Renal cortex interstitium (tissue), 11 donors: ENCODE measurements at regions not wholly inside any gene's neighbourhood (a gene's known extent, or its start where the extent isn't known, plus 50 kb on each side); places are given as distances from the start of the nearest gene placed in this dataset.
A peak's percentile ranks its signal among the peaks of the same experiment; 100 is the strongest.

Experiments used
- DNase-seq, 11 donors: peaks; one replicate each; pipeline ENCODE4 v3.0.0-alpha.2; 2013; ENCODE audit warnings: low read depth in 9 of 11, low spot score in 4 of 11; ENCODE audit errors: extremely low read depth in 1 of 11

DNA sequence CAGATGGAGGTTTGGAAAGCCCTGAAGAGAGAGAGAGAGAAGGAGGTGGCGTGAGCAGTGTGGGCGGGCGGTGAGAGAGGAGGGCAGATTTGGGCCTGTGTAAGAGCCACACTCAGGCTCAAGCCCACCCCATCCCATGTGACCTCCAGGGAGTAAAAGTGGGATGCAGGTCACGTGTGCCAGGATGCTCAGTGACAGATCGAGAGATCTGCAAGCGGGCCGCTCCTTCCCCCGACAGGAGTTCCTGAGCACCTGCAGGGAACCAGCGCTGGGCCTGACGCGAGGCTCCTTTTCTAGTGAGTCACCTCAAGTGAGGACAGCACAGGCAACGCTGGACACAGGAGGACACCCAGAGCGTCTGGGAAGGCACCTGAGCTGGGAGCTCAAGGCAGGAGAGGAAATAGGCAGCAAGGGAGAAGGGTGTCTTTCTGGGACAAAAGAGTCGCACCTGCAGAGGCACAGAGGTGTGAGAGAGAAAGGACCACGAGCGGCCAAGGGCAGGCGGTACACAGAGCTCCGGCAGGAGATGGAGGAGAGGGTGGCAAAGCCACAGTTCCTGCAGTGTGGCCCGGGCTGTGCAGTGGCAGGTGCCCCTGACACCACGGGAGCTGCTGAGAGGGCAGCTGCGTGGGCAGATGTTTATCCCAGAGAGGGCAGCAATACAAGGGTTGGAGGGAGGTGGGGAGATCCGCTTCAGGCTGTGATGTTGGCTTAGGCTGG lies 1294.8 kb downstream of the TBC1D22A start:
- DNase-seq = no peak

DNA sequence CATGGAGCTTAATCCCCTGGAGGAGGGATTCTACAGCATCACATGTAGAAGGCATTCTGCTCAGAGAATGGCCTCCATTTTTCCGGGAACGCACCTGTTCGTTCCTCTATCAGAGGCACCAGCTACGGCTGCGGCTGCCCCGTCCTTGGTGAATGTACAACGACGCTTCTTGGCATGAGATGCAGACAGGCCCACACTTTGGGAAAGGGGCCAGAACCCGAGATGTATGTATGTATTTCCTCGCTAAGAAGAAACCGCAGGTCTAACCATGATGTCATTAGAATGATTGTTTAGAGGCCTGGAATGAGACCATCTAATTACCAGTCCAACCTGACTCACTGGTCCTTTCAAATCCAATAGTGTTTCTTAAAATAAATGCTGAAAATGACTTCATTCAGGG lies 1293.4 kb downstream of the TBC1D22A start:
- no peak for DNase-seq

DNA sequence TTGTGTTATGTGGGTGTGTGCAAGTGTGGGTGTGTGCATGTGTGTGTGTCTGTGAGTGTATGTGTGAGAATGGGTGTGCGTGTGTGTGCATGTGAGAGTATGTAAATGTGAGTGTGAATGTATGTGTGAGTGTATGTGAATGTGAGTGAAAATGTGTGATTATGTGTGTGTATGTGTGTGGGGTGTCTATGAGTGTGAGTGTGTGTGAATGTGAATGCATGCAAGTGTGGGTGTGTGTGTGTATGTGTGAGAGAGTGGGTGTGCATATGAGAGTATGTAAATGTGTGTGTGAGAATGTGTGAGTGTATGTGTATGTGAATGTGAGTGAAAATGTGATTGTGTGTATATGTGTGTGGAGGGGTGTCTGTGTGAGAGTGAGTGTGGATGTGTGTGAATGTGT lies 1292.7 kb downstream of the TBC1D22A start:
- no peak for DNase-seq

DNA sequence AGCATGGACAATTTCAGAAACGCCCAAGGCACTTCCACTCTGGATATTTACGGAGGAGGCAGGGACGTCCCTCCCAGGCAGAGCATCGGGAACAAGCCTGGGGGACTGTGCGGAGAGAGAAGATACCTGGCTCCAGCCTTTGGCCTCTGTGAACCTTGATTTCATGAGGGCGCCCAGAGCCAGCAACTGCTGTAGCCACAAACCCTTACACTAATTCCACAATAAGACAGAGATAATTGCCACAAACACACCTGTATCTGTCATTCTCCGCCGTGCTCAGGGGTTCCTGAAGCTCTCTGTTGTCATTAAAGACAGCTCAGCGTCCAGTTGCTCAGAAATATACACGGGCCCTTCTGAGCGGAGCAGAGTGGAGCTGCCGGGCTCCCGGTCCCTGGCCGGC lies 1292.1 kb downstream of the TBC1D22A start:
- no peak for DNase-seq

DNA sequence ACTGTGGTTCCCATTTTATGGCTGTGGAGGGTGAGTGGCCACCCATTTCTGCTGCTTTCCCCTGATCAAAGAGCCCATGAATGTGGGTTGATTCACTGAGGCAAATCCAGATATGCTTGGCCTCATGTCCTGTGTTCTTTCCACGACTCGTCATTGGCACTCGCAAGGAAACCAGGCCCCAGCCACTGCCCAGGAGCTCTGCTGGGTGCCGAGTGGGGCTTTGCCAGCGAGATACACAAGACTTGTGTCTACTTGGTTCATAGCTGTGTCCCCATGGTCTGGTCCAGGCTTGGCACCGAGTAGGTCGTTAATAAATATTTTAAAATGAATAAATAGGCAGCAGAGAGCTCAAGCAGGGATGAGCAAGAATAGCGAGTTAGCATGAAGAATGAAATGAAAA lies 1291.5 kb downstream of the TBC1D22A start:
- no peak for DNase-seq

DNA sequence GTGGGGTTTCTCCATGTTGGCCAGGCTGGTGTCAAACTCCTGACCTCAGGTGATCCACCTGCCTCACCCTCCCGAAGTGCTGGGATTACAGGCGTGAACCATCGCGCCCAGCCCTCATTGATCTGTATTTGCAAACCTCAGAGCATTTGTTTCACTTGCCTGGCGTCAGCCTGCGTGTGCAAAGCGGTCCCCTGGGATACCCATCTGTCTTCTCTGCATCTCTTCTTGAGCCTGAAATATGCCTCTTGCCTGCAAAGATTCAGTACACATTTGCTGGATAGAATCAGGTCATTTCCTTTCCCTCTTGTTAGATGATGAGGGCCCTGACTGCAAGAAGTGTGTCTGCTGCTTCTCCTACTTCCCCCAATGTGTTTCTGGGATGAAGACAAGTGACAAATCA lies 1291.0 kb downstream of the TBC1D22A start:
- DNase-seq = no peak

DNA sequence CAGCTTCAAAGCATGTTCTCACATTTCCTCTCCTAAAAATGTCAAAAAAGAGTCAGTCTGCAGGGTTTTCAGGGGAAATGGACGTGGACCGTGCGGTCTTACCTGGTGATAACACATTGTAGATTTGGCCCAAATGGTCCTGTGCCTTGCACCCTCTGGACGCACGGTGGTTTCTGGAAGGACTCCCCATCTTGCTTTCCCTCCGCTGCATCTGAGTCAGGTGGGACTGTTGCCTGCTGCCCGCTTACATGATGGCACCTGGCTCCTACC lies 1290.1 kb downstream of the TBC1D22A start:
- DNase-seq = no peak

DNA sequence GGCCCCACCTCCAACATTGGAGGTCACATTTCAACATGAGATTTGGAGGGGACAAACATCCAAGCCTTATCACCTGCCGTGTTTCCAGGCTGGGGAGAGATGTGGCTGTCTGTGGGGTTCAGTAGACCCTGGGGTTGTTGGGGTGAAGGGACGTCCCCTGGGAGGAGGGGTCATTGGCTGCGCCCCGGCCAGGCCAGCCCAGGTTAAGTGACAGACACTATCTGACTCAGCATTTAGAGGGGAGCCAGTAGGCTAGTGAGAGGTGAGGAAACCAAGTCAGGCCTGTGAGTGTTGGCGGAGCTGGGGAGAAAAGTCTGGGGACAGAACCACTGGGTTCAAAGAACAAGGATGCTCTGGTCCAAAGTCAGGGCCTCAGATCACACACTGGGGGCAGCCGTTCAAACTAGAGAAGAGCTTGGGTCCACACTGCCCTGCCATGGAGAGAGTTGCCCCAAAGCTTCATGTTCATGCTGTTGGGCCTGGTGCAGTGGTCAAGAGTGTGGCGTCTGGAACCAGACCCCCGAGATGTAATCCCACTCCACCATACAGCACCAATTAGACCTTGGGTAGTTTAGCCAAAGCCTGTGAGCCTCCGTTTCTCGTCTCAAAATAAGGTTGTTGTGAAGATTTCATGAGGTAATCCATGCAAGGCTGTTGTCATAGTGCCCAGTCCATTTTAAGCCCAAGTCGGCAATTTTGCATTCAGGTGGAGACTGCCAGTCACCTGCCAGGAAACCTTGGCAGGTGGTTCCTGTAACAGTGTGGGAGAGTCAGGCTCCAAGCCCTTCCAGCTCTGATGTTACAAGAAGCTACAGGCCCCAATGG lies 1289.6 kb downstream of the TBC1D22A start:
- DNase-seq = no peak

DNA sequence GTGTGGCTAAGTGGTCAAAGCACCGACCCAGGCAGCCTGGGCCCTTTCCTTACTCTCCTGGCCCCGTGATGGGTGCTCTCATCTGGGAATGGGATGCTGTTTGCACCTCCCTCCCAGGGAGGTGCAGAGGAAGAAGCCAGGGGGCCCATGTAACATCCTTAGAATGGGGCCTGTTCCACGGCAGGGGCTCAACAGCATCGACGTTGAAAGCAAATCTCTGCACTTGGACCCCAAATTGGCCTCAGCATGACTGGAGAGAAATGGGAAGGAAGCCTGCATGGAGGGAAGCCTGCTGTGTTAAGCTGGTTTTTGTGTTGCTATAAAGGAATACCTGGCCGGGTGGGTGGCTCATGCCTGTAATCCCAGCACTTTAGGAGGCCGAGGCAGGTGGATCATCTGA lies 1288.4 kb downstream of the TBC1D22A start:
- DNase-seq = no peak

DNA sequence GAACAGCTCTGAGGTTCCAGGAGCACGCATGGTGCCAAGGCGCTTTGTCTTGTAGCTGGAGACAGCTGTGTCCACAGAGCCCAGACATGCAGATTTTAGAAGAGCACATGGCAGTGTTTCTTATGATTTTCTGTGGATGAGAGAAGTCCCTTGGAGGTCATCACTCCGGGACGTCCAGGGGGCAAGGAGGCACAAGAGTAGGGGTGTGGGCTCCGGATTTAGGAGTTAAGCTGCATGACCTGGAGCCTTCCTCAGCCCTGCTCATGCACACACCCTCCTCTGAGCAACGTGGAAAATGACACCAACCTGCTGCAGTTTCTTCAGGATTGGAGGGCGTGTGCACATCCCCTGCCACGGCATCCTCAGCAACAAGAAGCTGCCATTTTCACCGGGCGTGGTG lies 1286.7 kb downstream of the TBC1D22A start:
- DNase-seq = no peak

DNA sequence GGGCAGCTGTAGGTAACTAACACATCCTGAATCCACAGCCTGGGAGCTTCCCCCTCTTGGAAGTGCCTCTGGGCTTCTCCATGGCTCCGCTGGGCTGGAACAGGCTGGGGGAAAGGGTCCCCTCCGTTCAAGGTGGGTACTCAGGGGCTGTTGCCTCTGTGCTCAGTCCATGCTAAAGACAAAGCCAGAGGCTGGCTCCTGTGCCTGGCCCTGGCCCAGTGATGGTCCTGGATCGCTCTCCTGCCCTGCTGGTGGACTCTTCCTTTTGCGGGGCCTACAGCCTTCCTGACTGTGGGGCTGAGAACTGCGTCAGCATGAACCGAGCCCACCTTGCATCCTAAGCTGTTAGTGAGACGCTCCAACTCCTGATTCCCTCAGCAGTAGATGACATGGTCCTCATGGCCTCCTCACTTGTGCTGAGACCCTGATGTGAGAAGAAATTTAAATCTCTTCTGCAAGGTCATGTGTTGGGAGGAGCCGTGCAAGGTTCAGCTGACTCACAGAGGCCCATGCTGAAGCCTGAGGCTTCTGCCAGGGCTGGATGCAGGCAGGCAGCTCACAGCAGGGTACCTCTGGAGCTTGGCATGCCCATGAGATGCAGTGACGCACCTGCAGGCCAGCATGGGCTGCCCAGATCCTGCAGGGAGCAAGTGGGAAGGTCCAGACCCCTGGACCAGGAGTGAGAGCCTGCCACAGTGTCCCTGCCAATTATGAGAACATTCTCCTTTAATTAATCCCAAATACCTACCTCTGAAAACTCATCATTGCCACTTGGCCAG lies 1285.5 kb downstream of the TBC1D22A start:
- no peak for DNase-seq

DNA sequence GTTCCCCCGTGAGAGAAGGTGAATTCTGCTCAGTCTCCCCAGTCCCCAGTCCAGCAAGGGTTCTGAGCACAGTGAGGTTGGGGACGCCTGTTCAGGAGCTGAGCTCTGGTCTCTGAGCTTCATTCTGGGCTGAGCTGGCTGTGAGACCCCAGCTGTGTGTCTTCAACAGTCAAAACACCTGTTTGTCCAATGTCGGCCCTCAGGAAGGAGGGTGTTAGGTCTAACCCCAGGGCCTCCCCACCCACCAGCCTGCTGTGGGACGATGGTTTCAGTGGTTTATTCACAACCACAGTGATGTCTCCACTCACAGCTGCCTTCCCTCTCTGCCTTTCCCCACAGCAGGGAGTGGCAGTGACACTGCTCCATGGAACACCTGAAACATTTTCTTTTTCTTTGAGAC lies 1282.9 kb downstream of the TBC1D22A start:
- DNase-seq = no peak

DNA sequence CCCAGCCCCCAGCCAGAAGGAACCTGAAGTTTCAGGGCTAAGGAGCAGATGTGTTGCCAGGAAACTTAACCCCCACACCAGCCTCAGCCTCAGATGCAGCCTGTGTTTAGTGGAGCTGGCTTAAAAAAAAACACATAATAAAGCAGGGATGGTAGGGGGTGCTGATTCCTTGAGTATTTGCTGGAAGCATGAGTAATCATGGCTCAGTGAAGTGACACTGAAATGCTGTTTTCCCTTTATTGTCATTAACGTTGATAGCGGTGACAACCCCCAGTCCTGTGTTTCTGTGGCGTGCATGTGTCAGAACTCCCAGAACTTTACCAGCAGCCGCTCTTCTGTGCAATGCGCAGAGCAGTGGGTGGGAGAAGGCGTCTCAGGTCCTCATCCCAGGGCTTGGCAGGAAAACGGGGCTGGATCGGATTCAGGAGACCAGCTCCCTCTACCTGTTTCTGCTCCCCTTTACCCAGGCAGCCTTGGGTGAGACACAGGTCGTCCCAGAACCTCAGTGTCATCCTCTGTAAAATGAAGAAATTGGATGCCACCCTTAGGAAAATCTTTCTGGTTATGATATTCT lies 1282.1 kb downstream of the TBC1D22A start:
- peak in 1 of 11 donors; percentile 5 for DNase-seq

DNA sequence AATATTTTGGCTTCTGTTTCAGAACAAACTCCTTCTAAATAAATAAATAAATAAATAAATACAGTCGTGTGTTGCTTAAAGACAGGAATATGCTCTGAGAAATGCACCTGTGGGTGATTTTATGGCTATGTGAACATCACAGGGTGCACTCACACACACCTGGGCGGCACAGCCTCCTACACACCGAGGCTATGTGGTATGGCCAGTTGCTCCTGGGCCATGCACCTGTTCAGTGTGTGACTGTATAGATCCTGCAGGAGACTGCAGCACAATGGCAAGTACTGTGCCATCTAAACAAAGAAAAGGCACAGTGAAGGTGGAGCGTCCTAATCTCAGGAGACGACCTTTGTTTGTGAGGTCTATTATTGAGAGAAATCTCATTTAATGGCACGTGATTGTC lies 1281.1 kb downstream of the TBC1D22A start:
- DNase-seq = no peak

DNA sequence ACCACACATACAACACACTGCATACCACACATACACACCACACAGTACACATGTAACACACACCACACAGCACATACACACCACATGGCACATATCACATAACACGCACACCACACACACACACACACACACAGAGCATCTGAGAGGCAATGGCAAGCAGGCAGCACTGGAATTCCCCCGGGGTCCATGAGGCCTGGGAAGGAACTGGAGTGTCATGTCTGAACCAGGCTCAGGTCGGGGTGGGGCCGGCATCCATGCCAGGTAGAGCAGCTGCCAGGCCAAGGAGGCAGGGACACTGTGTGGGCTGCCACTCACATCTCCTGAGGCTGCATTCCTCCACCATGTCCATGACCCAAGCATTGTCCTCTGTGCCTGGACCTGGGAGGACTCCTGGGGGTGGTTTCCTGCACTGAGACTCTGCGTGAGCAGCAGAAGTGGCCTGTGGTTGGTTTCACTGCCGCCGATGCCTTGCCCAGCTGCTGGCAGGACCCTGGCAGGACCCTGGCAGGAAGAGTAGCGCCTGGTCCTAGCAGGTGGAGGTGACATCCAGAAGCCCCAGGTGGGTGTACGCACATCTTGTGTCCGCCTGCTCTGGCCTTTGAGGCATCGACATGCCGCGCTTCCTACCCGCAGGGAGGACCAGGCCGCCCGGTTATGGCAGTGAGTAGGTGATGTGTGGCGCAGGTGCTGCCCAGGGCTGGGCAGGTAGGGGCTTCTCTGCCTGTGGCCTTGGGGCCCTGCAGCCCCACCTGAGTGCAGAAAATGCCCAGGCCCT lies 1280.4 kb downstream of the TBC1D22A start:
- DNase-seq = no peak

DNA sequence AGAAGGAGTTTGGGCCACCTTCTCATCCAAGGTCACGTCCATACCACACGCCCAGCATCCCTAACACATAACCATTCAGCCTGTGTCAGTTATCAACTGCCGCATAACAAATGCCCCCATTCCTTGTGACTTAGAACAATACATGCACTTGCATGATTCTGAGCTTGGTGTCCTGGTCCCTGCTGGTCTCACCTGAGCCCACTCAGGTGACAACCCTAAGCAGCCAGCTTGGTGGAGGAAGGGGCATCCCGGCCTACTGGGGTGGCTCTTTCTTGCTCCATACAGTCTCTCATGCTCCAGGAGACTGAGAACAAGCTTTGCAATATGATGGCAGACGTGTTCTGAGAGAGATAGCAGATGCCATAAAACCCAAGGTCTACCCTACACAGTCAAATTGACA lies 1276.9 kb downstream of the TBC1D22A start:
- no peak for DNase-seq

DNA sequence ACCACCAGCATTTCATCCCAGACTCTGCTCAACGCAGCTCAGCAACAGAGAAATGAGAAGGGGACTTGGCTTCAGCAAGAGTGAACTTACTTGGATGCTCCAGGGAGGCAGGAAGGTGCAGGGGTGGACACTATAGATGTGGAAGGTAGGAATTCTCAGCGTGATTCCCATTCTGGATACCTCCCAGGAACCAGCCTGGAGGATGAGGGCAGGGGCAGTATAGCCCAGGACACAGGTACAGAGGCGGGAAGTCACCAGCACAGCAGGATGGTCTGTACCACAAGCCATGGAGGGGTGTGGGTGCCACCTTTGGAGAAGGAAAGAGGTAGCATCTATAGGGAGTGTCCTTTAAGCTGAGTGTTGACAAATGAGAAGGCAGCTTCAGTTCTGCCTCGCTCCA lies 1275.2 kb downstream of the TBC1D22A start:
- DNase-seq = no peak

DNA sequence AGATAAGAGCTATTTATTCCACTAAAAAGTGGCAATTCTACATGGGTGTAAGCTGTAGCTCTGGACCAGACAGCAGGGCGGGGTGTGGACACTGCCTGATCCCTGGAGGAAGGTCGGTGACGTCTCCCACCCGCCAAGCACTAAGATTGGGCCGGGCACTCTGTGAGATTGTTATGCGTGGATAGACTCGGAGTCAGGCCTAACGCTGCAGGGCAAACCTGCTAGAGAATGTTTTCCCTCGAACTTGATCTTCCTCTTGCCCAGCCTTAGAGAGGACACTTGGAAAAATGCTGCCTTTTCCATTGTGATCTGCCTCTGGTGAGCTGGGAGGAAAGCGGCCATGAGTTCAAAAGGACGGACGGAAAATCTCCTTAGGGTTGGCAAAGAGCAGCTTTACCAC lies 1273.4 kb downstream of the TBC1D22A start:
- DNase-seq = no peak

DNA sequence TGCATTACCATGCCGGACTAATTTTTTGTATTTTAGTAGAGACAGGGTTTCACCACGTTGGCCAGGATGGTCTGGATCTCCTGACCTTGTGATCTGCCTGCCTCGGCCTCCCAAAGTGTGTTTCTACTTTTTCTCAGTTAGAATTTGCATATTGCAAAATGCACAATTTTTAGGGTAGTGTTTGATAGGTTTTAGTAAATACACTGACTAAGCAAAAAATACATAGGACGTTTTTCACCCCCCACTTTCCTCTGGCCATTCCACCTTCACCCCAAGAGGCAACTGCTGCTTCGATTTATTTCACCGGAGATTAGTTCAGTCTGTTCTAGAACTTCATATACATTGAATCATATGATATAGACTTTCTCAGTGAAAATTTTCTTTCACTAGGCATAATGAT lies 1269.1 kb downstream of the TBC1D22A start:
- no peak for DNase-seq
